GOT3 (cell line): ENCODE measurements at regions not wholly inside any gene's neighbourhood (a gene's known extent, or its start where the extent isn't known, plus 50 kb on each side); places are given as distances from the start of the nearest gene placed in this dataset.

Source experiments
- DNase-seq: peaks from one replicate; lab custom pipeline; 2025; ENCODE audit warnings: mixed read lengths; lab: John Stamatoyannopoulos, UW

GRCh38 chr9:88757406-88758010 is 222.5 kb downstream of the NXNL2 start:
- DNase-seq: no peak

GRCh38 chr9:88759364-88759763 is 224.4 kb downstream of the NXNL2 start:
- no peak for DNase-seq

GRCh38 chr9:88766778-88767503 is 224.3 kb upstream of the S1PR3 start:
- DNase-seq: no peak

GRCh38 chr9:88767504-88767790 is 223.8 kb upstream of the S1PR3 start:
- DNase-seq: no peak

GRCh38 chr9:88772575-88772974 is 218.7 kb upstream of the S1PR3 start:
- DNase-seq: no peak

GRCh38 chr9:88773126-88773525 is 218.1 kb upstream of the S1PR3 start:
- no peak for DNase-seq

- DNase-seq: no peak
Measured at GRCh38 chr9:88773627-88774244, 217.5 kb upstream of the S1PR3 start.

- no peak for DNase-seq
Measured at GRCh38 chr9:88775037-88775471, 216.2 kb upstream of the S1PR3 start.

GRCh38 chr9:88775559-88775958 is 215.7 kb upstream of the S1PR3 start:
- no peak for DNase-seq

GRCh38 chr9:88775966-88776365 is 215.3 kb upstream of the S1PR3 start:
- DNase-seq: no peak

GRCh38 chr9:88776717-88777497 is 214.4 kb upstream of the S1PR3 start:
- no peak for DNase-seq

- no peak for DNase-seq
Measured at GRCh38 chr9:88777498-88778312, 213.6 kb upstream of the S1PR3 start.

GRCh38 chr9:88781628-88782391 is 209.5 kb upstream of the S1PR3 start:
- DNase-seq: no peak

- DNase-seq: no peak
Measured at GRCh38 chr9:88782931-88783710, 208.1 kb upstream of the S1PR3 start.

GRCh38 chr9:88783711-88784083 is 207.6 kb upstream of the S1PR3 start:
- no peak for DNase-seq

- DNase-seq: no peak
Measured at GRCh38 chr9:88784960-88785359, 206.3 kb upstream of the S1PR3 start.

GRCh38 chr9:88786291-88787079 is 204.8 kb upstream of the S1PR3 start:
- no peak for DNase-seq

- no peak for DNase-seq
Measured at GRCh38 chr9:88789785-88790184, 201.5 kb upstream of the S1PR3 start.

GRCh38 chr9:88791105-88791805 is 200.0 kb upstream of the S1PR3 start:
- no peak for DNase-seq
